ENCODE measurements at regions not wholly inside any gene's neighbourhood (a gene's known extent, or its start where the extent isn't known, plus 50 kb on each side); places are given as distances from the start of the nearest gene placed in this dataset.

GRCh38 chr9:29697011-29697410 lies 2123.7 kb upstream of the C9orf72 start:
- TF ChIP-seq, protein P1, sequence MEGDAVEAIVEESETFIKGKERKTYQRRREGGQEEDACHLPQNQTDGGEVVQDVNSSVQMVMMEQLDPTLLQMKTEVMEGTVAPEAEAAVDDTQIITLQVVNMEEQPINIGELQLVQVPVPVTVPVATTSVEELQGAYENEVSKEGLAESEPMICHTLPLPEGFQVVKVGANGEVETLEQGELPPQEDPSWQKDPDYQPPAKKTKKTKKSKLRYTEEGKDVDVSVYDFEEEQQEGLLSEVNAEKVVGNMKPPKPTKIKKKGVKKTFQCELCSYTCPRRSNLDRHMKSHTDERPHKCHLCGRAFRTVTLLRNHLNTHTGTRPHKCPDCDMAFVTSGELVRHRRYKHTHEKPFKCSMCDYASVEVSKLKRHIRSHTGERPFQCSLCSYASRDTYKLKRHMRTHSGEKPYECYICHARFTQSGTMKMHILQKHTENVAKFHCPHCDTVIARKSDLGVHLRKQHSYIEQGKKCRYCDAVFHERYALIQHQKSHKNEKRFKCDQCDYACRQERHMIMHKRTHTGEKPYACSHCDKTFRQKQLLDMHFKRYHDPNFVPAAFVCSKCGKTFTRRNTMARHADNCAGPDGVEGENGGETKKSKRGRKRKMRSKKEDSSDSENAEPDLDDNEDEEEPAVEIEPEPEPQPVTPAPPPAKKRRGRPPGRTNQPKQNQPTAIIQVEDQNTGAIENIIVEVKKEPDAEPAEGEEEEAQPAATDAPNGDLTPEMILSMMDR (IDR thresholded peaks at IDR 0.05): no peak

DNA sequence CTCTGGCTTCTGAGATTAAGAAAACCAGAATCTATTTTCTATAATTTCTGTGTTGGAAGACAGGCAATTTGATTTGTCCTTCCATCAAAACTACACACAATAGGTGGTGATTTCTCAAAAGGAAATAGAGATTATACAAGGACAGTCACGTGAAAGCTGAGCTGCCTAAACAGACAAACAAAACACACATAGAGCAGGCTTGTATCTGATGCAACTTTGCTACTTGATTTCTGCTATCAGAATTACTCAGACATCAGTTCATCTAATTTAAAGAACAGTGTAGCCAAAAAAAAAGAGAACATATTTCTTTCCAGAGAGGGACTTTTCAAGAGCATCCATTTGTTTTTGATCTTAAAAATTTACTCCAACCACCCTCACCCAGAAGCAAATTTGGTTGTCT lies 2128.3 kb upstream of the C9orf72 start:
- TF ChIP-seq, protein P1 (IDR thresholded peaks at IDR 0.05): no peak

DNA sequence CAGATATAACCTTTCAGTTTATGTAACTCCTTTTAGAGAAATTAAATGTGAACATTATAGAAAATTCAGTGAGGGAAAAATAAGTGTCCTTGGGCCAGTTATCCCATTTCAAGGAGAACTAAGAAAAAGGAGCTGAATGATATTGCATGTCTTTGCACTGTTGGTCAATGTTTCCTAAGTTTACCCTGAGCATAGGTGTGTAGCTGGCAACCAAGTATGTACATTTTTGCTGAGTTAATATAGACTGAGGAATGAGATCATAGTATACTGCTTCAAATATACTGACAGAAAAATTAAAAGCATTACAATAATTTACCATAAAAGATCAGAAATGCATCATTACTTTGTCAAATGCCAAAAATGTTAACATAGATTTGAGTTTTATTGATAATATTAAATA lies 2128.7 kb upstream of the C9orf72 start:
- TF ChIP-seq, protein P1 (IDR thresholded peaks at IDR 0.05): no peak

DNA sequence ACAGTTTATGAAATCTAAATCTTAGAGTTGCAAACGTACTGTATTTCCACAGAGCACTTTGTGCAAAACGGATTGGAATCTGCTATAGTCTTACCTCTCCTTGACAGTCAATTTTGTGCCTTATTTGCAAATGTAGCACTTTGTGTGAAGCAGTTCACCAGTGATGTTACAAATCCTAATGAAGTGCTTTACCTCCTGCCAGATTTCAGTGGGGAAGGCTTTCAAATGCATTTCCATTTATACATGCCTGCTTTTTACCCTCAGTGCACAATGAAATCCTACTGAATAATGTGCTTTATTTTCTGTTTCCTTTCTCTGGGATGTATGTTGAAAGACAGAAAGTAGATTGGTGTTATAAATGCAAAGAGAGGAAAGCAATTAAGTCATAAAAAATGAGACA lies 2141.6 kb upstream of the C9orf72 start:
- TF ChIP-seq, protein P1 (IDR thresholded peaks at IDR 0.05): no peak

DNA sequence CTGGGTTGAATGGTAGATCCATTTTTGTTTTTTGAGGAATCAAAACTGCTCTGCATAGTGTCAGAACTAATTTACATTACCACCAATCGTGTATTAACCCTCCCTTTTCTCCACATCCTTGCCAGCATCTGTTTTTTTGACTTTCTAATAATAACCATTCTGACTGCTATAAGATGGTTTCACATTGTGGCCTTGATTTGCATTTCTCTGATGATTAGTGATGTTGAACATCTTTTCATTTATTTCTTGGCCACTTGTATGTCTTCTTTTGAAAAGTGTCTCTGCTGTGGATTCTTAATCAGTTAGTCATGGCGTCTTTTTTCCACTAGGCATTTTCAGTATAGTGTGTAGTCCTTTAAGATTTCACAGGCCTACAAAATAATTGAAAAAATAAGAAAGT lies 2144.3 kb upstream of the C9orf72 start:
- TF ChIP-seq, protein P1 (IDR thresholded peaks at IDR 0.05): no peak

GRCh38 chr9:29730163-29730562 lies 2156.9 kb upstream of the C9orf72 start:
- TF ChIP-seq, protein P1 (IDR thresholded peaks at IDR 0.05): no peak

DNA sequence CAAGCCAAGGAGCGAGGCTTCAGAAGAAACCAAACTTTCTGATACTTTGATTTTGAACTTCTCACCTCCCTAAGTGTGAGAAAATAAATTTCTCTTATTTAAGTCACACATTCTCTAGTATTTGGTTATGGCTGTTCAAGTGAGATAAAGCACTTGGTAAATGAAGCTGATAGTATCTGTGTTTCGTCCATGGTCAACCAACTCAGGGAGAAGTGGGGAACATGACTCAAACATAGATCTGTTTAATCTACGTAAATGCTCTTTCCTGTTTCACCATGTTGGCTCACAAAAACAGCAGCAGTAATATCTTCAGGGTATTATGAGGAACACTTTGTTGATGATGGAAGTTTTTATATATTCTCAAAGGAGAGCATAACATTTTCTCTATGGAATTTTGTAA lies 2167.2 kb upstream of the C9orf72 start:
- TF ChIP-seq, protein P1 (IDR thresholded peaks at IDR 0.05): no peak

GRCh38 chr9:29741169-29741568 lies 2167.9 kb upstream of the C9orf72 start:
- TF ChIP-seq, protein P1 (IDR thresholded peaks at IDR 0.05): no peak
